Posterior cingulate gyrus (tissue), 11 donors: ENCODE measurements at regions not wholly inside any gene's neighbourhood (a gene's known extent, or its start where the extent isn't known, plus 50 kb on each side); places are given as distances from the start of the nearest gene placed in this dataset.

Experiments used
- DNase-seq, 10 donors: peaks; one replicate each; pipeline versions ENCODE4 v3.0.0 to v3.0.0-alpha.2; 2020 to 2021; ENCODE audit warnings: mixed read lengths in 3 of 10
- intact Hi-C: fragments of 100-400 bp; cut with DNase I; formaldehyde crosslinking; loops from one replicate; pipeline ENCODE4 v1.15.1; 2023

- intact Hi-C loops: no loop called here
- DNase-seq: no peak
Observed at GRCh38 chr3:189498995-189499704, 132.0 kb upstream of the TP63 start.

GRCh38 chr3:189500299-189500698 lies 130.9 kb upstream of the TP63 start:
- DNase-seq: no peak

GRCh38 chr3:189500798-189501495 lies 130.2 kb upstream of the TP63 start:
- DNase-seq: no peak
- intact Hi-C loops: no loop called here

More at GRCh38 chr3:189500299-189500698, 130.9 kb upstream of the TP63 start:
- intact Hi-C loops: no loop called here

- DNase-seq: no peak
- intact Hi-C loops: no loop called here
Observed at GRCh38 chr3:189502256-189502655, 128.9 kb upstream of the TP63 start.

GRCh38 chr3:189502676-189503257 lies 128.4 kb upstream of the TP63 start:
- intact Hi-C loops: no loop called here
- DNase-seq: no peak

- DNase-seq: no peak
- intact Hi-C loops: no loop called here
Observed at GRCh38 chr3:189507856-189508255, 123.3 kb upstream of the TP63 start.

- no peak for DNase-seq
- intact Hi-C loops: no loop called here
Observed at GRCh38 chr3:189508784-189509501, 122.2 kb upstream of the TP63 start.

GRCh38 chr3:189512039-189512438 lies 119.2 kb upstream of the TP63 start:
- intact Hi-C loops: no loop called here
- DNase-seq: no peak

- no peak for DNase-seq
- intact Hi-C loops: no loop called here
Observed at GRCh38 chr3:189512821-189513220, 118.4 kb upstream of the TP63 start.

- no peak for DNase-seq
- intact Hi-C loops: no loop called here
Observed at GRCh38 chr3:189513281-189514117, 117.7 kb upstream of the TP63 start.

GRCh38 chr3:189516039-189516438 lies 115.2 kb upstream of the TP63 start:
- no peak for DNase-seq
- intact Hi-C loops: no loop called here

GRCh38 chr3:189517981-189518380 lies 113.2 kb upstream of the TP63 start:
- intact Hi-C loops: no loop called here
- DNase-seq: no peak

GRCh38 chr3:189519458-189519857 lies 111.7 kb upstream of the TP63 start:
- intact Hi-C loops: no loop called here

GRCh38 chr3:189529468-189529867 lies 101.7 kb upstream of the TP63 start:
- intact Hi-C loops: no loop called here
- no peak for DNase-seq

More at GRCh38 chr3:189519458-189519857, 111.7 kb upstream of the TP63 start:
- no peak for DNase-seq

GRCh38 chr3:189529889-189530471 lies 101.2 kb upstream of the TP63 start:
- intact Hi-C loops: no loop called here
- DNase-seq: no peak

GRCh38 chr3:189530822-189531221 lies 100.4 kb upstream of the TP63 start:
- intact Hi-C loops: no loop called here
- no peak for DNase-seq

- no peak for DNase-seq
- intact Hi-C loops: no loop called here
Observed at GRCh38 chr3:189531271-189531670, 99.9 kb upstream of the TP63 start.

GRCh38 chr3:189534531-189534930 lies 96.7 kb upstream of the TP63 start:
- DNase-seq: no peak

GRCh38 chr3:189537135-189537534 lies 94.1 kb upstream of the TP63 start:
- no peak for DNase-seq
- intact Hi-C loops: no loop called here

More at GRCh38 chr3:189534531-189534930, 96.7 kb upstream of the TP63 start:
- intact Hi-C loops: no loop called here

- no peak for DNase-seq
- intact Hi-C loops: no loop called here
Observed at GRCh38 chr3:189547448-189547847, 83.7 kb upstream of the TP63 start.
